Right kidney (tissue), 1 donor: ENCODE measurements at regions not wholly inside any gene's neighbourhood (a gene's known extent, or its start where the extent isn't known, plus 50 kb on each side); places are given as distances from the start of the nearest gene placed in this dataset.
A peak's percentile ranks its signal among the peaks of the same experiment; 100 is the strongest.

Source experiments
- DNase-seq: peaks from one replicate; pipeline ENCODE4 v3.0.0-alpha.2; 2016

GRCh38 chr21:15552914-15553494 lies 176.8 kb upstream of the USP25 start:
- DNase-seq: no peak

GRCh38 chr21:15557925-15558324 lies 171.9 kb upstream of the USP25 start:
- DNase-seq: no peak

- DNase-seq: no peak
These were observed 170.9 kb upstream of the USP25 start for GRCh38 chr21:15558884-15559283.

- no peak for DNase-seq
These were observed 170.1 kb upstream of the USP25 start for GRCh38 chr21:15559660-15560059.

- DNase-seq: no peak
These were observed 169.3 kb upstream of the USP25 start for GRCh38 chr21:15560383-15561056.

- DNase-seq: no peak
These were observed 167.0 kb upstream of the USP25 start for GRCh38 chr21:15562748-15563147.

- no peak for DNase-seq
These were observed 164.9 kb upstream of the USP25 start for GRCh38 chr21:15564907-15565306.

- DNase-seq: no peak
These were observed 163.1 kb upstream of the USP25 start for GRCh38 chr21:15566703-15567102.

- DNase-seq: no peak
These were observed 162.6 kb upstream of the USP25 start for GRCh38 chr21:15567191-15567590.

- no peak for DNase-seq
These were observed 161.3 kb upstream of the USP25 start for GRCh38 chr21:15568516-15568915.

- DNase-seq: no peak
These were observed 142.9 kb upstream of the USP25 start for GRCh38 chr21:15586752-15587427.

GRCh38 chr21:15592271-15592860 lies 137.4 kb upstream of the USP25 start:
- DNase-seq: peak; percentile 15

GRCh38 chr21:15592957-15593356 lies 136.8 kb upstream of the USP25 start:
- DNase-seq: no peak

GRCh38 chr21:15601390-15601789 lies 128.4 kb upstream of the USP25 start:
- no peak for DNase-seq

- DNase-seq: no peak
These were observed 125.4 kb upstream of the USP25 start for GRCh38 chr21:15604413-15604812.

GRCh38 chr21:15614766-15615165 lies 115.0 kb upstream of the USP25 start:
- DNase-seq: no peak

GRCh38 chr21:15616864-15617574 lies 112.8 kb upstream of the USP25 start:
- DNase-seq: no peak

- no peak for DNase-seq
These were observed 111.8 kb upstream of the USP25 start for GRCh38 chr21:15617964-15618363.

- DNase-seq: no peak
These were observed 108.9 kb upstream of the USP25 start for GRCh38 chr21:15620892-15621291.

- DNase-seq: no peak
These were observed 105.1 kb upstream of the USP25 start for GRCh38 chr21:15624646-15625045.

- no peak for DNase-seq
These were observed 104.4 kb upstream of the USP25 start for GRCh38 chr21:15625363-15625762.

- no peak for DNase-seq
These were observed 103.8 kb upstream of the USP25 start for GRCh38 chr21:15626031-15626430.

GRCh38 chr21:15627011-15627410 lies 102.8 kb upstream of the USP25 start:
- no peak for DNase-seq
